Colonic mucosa (tissue), 4 donors: ENCODE measurements at regions not wholly inside any gene's neighbourhood (a gene's known extent, or its start where the extent isn't known, plus 50 kb on each side); places are given as distances from the start of the nearest gene placed in this dataset.

ENCODE experiments used
- DNase-seq: peaks from one replicate; pipeline ENCODE4 v3.0.0-alpha.2; 2020
- H3K27ac ChIP-seq: fragments of 200-600 bp; one replicate; pipeline ENCODE4 v1.8.0; 2021
- H3K27me3 ChIP-seq: fragments of 200-600 bp; one replicate; pipeline ENCODE4 v1.8.0; 2021
- H3K36me3 ChIP-seq: fragments of 200-600 bp; one replicate; pipeline ENCODE4 v1.8.0; 2021
- H3K4me1 ChIP-seq: fragments of 200-600 bp; one replicate; pipeline ENCODE4 v1.8.0; 2021; ENCODE audit warnings: mild to moderate bottlenecking
- H3K4me3 ChIP-seq: fragments of 200-600 bp; one replicate; pipeline ENCODE4 v1.8.0; 2021
- H3K9ac ChIP-seq, 2 donors: one replicate each; pipeline ENCODE4 v1.7.0; 2013; ENCODE audit warnings: control low read depth in 2 of 2, low read depth in 2 of 2, low read length in 2 of 2
- H3K9me3 ChIP-seq: fragments of 200-600 bp; one replicate; pipeline ENCODE4 v1.8.0; 2021
- CTCF ChIP-seq: fragments of 200-600 bp; IDR thresholded peaks from one replicate; pipeline ENCODE4 v1.8.0; 2022; ENCODE audit warnings: antibody characterized with exemption, mild to moderate bottlenecking
- intact Hi-C: fragments of 100-400 bp; cut with DNase I; formaldehyde crosslinking; loops from one replicate; pipeline ENCODE4 v1.14.1; 2022
- donor health status: healthy.
- donor health status: DM: no; HTN: no; CAD: no.
- donor health status: DM: no; HTN: no; CAD: no.

GRCh38 chr3:110855207-110855606 lies 216.4 kb upstream of the NECTIN3 start:
- Histone ChIP-seq H3K36me3 (no peaks in the 10 kb centered on the region), H3K4me1 (no peaks in the 10 kb centered on the region)
- intact Hi-C loops = no loop called here

GRCh38 chr3:110856916-110857315 lies 214.7 kb upstream of the NECTIN3 start:
- Histone ChIP-seq H3K4me1 (no peaks in the 10 kb centered on the region), H3K36me3 (no peaks in the 10 kb centered on the region), H3K9me3 (no peaks in the 10 kb centered on the region), H3K9ac (no peak overlapping the region), H3K27me3 (no peaks in the 10 kb centered on the region), H3K27ac (no peak overlapping the region), H3K4me3 (no peak overlapping the region)
- TF ChIP-seq CTCF = no peak
- no peak for DNase-seq
- intact Hi-C loops = no loop called here

More at GRCh38 chr3:110855207-110855606, 216.4 kb upstream of the NECTIN3 start:
- Histone ChIP-seq H3K27me3 (no peaks in the 10 kb centered on the region), H3K4me3 (no peak overlapping the region), H3K9me3 (no peaks in the 10 kb centered on the region), H3K27ac (no peak overlapping the region), H3K9ac (no peak overlapping the region)
- no peak for DNase-seq
- TF ChIP-seq CTCF = no peak

GRCh38 chr3:110858549-110858948 lies 213.1 kb upstream of the NECTIN3 start:
- DNase-seq = no peak
- intact Hi-C loops = no loop called here
- Histone ChIP-seq H3K4me1 (no peaks in the 10 kb centered on the region), H3K36me3 (no peaks in the 10 kb centered on the region), H3K27me3 (no peaks in the 10 kb centered on the region), H3K9ac (no peak overlapping the region), H3K4me3 (no peak overlapping the region), H3K9me3 (no peaks in the 10 kb centered on the region), H3K27ac (no peak overlapping the region)
- no peak for TF ChIP-seq CTCF

GRCh38 chr3:110859336-110859735 lies 212.3 kb upstream of the NECTIN3 start:
- intact Hi-C loops = no loop called here
- no peak overlapping the region for H3K9ac ChIP-seq
- TF ChIP-seq CTCF = no peak

GRCh38 chr3:110859993-110860392 lies 211.6 kb upstream of the NECTIN3 start:
- no peaks in the 10 kb centered on the region for H3K4me1 ChIP-seq
- no peaks in the 10 kb centered on the region for H3K27me3 ChIP-seq
- intact Hi-C loops = no loop called here
- no peak for DNase-seq
- no peaks in the 10 kb centered on the region for H3K9me3 ChIP-seq
- no peak overlapping the region for H3K27ac ChIP-seq
- no peaks in the 10 kb centered on the region for H3K36me3 ChIP-seq
- H3K9ac ChIP-seq = no peak overlapping the region
- H3K4me3 ChIP-seq = no peak overlapping the region
- no peak for TF ChIP-seq CTCF

More at GRCh38 chr3:110859336-110859735, 212.3 kb upstream of the NECTIN3 start:
- H3K36me3 ChIP-seq = no peaks in the 10 kb centered on the region
- H3K27ac ChIP-seq = no peak overlapping the region
- H3K27me3 ChIP-seq = no peaks in the 10 kb centered on the region
- DNase-seq = no peak
- no peaks in the 10 kb centered on the region for H3K4me1 ChIP-seq
- H3K9me3 ChIP-seq = no peaks in the 10 kb centered on the region
- H3K4me3 ChIP-seq = no peak overlapping the region

GRCh38 chr3:110865934-110866333 lies 205.7 kb upstream of the NECTIN3 start:
- no peak overlapping the region for H3K27ac ChIP-seq
- H3K36me3 ChIP-seq = no peaks in the 10 kb centered on the region
- TF ChIP-seq CTCF = no peak
- no peak for DNase-seq
- no peaks in the 10 kb centered on the region for H3K9me3 ChIP-seq
- intact Hi-C loops = no loop called here
- no peaks in the 10 kb centered on the region for H3K4me1 ChIP-seq
- H3K4me3 ChIP-seq = no peak overlapping the region
- no peak overlapping the region for H3K9ac ChIP-seq
- no peaks in the 10 kb centered on the region for H3K27me3 ChIP-seq
